ENCODE measurements at regions not wholly inside any gene's neighbourhood (a gene's known extent, or its start where the extent isn't known, plus 50 kb on each side); places are given as distances from the start of the nearest gene placed in this dataset.

GRCh38 chr20:48262955-48263354 is 477.7 kb upstream of the SULF2 start (continued):
- TF ChIP-seq ZNF704 (CRISPR knock-in tag; IDR thresholded peaks at IDR 0.05; ENCODE audit: borderline replicate concordance), result no peak

DNA sequence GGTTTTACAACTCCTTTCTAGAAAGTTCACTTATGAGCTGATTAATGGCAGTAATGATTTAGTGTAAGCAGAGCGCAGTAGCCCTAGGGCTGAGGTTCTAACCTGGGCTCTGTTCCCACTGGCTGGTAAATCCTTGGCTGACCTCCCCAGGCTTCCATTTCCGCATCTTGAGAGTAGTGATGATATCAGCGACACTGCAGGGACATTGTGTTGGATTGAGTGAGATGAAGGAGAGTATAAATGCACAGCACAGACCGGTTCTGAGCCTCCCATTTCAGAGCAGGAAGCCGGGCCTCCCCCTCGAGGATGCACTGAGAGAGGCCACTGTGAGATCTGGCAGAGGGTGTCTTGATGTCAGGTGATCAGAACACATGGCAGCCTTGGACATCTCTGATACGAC is 477.2 kb upstream of the SULF2 start:
- intact Hi-C loops (cut with micrococcal nuclease; ENCODE audit: unreplicated experiment), result no loop called here
- Histone ChIP-seq H3K36me3 (replicated peaks in 1 of 2; ENCODE audit: control insufficient read depth in 1 of 2, insufficient read depth in 2 of 2, low read length in 2 of 2) (no peaks in the 10 kb centered on the region), H3K4me3 (replicated peaks in 1 of 3; ENCODE audit: insufficient read depth in 1 of 3, low read depth in 2 of 3, low read length in 3 of 3) (no peak overlapping the region), H3K9ac (ENCODE audit: insufficient read depth, low read depth, low read length) (no peak overlapping the region), H3K27me3 (ENCODE audit: control insufficient read depth in 1 of 2, insufficient read depth in 2 of 2, low read length in 2 of 2) (no peaks in the 10 kb centered on the region; a peak in 1 of 5 replicates), H4K20me1 (ENCODE audit: insufficient read depth, low read length) (no peaks in the 10 kb centered on the region), H3K27ac (ENCODE audit: extremely low read length, insufficient read depth, low read length) (no peak overlapping the region), H3K9me3 (ENCODE audit: low read length) (no peaks in the 10 kb centered on the region), H2AFZ (ENCODE audit: low read length) (no peak overlapping the region), H3K4me2 (ENCODE audit: low read depth, low read length) (no peak overlapping the region), H3K4me1 (ENCODE audit: insufficient read depth, low read length) (no peaks in the 10 kb centered on the region), H3K79me2 (ENCODE audit: insufficient read depth, low read length) (no peaks in the 10 kb centered on the region)
- POLR2A ChIA-PET, result no interaction called here
- no TSS peak for BruUV-seq (replicated peaks)
- TF ChIP-seq FOSL2 (CRISPR knock-in tag; IDR thresholded peaks at IDR 0.05), result no peak
- no peak for TF ChIP-seq EZH2 (conservative IDR thresholded peaks at IDR 0.05; ENCODE audit: low read depth, low read length)
- no peak for TF ChIP-seq ZSCAN20 (CRISPR knock-in tag; IDR thresholded peaks at IDR 0.05; ENCODE audit: borderline replicate concordance)
- no peak for TF ChIP-seq ZNF235 (CRISPR knock-in tag; IDR thresholded peaks at IDR 0.05; ENCODE audit: borderline replicate concordance)
- TF ChIP-seq NFYC (CRISPR knock-in tag; IDR thresholded peaks at IDR 0.05), result no peak
- no peak for TF ChIP-seq ZNF704 (CRISPR knock-in tag; IDR thresholded peaks at IDR 0.05; ENCODE audit: borderline replicate concordance)
- TF ChIP-seq ZNF10 (CRISPR knock-in tag; IDR thresholded peaks at IDR 0.05; ENCODE audit: borderline replicate concordance, low read depth), result no peak
- TF ChIP-seq MTF2 (CRISPR knock-in tag; IDR thresholded peaks at IDR 0.05; ENCODE audit: borderline replicate concordance), result no peak
- no peak for TF ChIP-seq ZNF101 (CRISPR knock-in tag; IDR thresholded peaks at IDR 0.05; ENCODE audit: borderline replicate concordance, low read depth)
- TF ChIP-seq NRL (CRISPR knock-in tag; IDR thresholded peaks at IDR 0.05; ENCODE audit: borderline replicate concordance), result no peak
- no peak for TF ChIP-seq MEIS2 (CRISPR knock-in tag; IDR thresholded peaks at IDR 0.05)
- CTCF ChIA-PET (ENCODE audit: low intra/inter-chr PET ratio, low total read pairs), result no interaction called here
- FAIRE-seq (no peak), ATAC-seq (no peak), DNase-seq (ENCODE audit: low spot score) (no peak)
- WGBS (ENCODE audit: low lambda C conversion rate), result 17% methylated on average over 7 of the region's 7 CpGs
- in situ Hi-C loops (cut with HindIII; ENCODE audit: extremely low pct_ligation_motif_present, low pct_unique_long_range_greater_than_20kb), result no loop called here
